ENCODE measurements at regions not wholly inside any gene's neighbourhood (a gene's known extent, or its start where the extent isn't known, plus 50 kb on each side); places are given as distances from the start of the nearest gene placed in this dataset.

DNA sequence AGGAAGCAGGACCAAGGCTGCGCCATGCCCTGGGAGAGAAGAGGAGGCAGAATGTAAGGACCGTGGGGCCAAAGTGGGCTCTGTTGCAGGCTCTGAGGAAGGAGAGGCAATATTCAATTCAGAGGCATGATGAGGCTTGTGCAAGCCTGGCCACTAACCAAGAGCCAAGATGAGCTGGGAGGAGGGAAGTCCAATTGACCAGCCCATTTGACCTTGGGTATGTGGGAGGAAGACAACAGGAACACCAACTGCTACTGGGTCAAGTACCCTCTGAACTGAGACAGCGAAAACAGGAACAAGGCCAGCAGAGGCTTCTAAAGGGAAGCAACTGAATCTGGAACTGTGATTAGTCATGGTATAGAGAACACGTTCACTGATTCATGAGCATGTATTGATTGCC lies 779.6 kb downstream of the MAFB start:
- TF ChIP-seq POLR2AphosphoS5 (IDR thresholded peaks at IDR 0.05; ENCODE audit: low read depth, low read length) = no peak
- no peak for TF ChIP-seq TAF1 (IDR thresholded peaks at IDR 0.05; ENCODE audit: low read depth, low read length)
- TF ChIP-seq POLR2A (IDR thresholded peaks at IDR 0.05; ENCODE audit: low read depth, low read length) = no peak
- TF ChIP-seq PAX5 (IDR thresholded peaks at IDR 0.05; ENCODE audit: insufficient read depth, low read length, severe bottlenecking) = no peak
- TF ChIP-seq SPI1 (IDR thresholded peaks at IDR 0.05; ENCODE audit: low read depth, low read length) = no peak

Data from GM12891 (cell line).